NB4 (cell line): ENCODE measurements at regions not wholly inside any gene's neighbourhood (a gene's known extent, or its start where the extent isn't known, plus 50 kb on each side); places are given as distances from the start of the nearest gene placed in this dataset.

Experiments
- CTCF ChIP-seq: IDR thresholded peaks from one replicate; pipeline ENCODE4 v1.5.1; 2012; ENCODE audit warnings: low read depth, low read length
- MYC ChIP-seq: IDR thresholded peaks from 2 replicates; pipeline ENCODE4 v1.6.1; 2011; ENCODE audit warnings: low read depth, low read length
- POLR2A ChIP-seq: IDR thresholded peaks from 2 replicates; pipeline ENCODE4 v1.6.1; 2011; ENCODE audit warnings: mild to moderate bottlenecking; ENCODE audit not compliant: insufficient read length; ENCODE audit errors: extremely low read depth

- TF ChIP-seq CTCF (no peak), MYC (no peak), POLR2A (no peak)
Measured at GRCh38 chr11:115042002-115042401, 363.7 kb downstream of the NXPE2 start.
